ENCODE measurements at regions not wholly inside any gene's neighbourhood (a gene's known extent, or its start where the extent isn't known, plus 50 kb on each side); places are given as distances from the start of the nearest gene placed in this dataset.

- no peaks in the 10 kb centered on the region for H3K79me2 ChIP-seq (ENCODE audit: insufficient read depth)
- TF ChIP-seq EZH2phosphoT487 (IDR thresholded peaks at IDR 0.05; ENCODE audit: borderline replicate concordance, low read depth) (no peak), USF1 (IDR thresholded peaks at IDR 0.05; ENCODE audit: borderline replicate concordance, low read depth) (no peak), TAF1 (IDR thresholded peaks at IDR 0.05; ENCODE audit: borderline replicate concordance, low read depth, low read length) (no peak), CTCF (IDR thresholded peaks at IDR 0.05) (no peak), CHD2 (IDR thresholded peaks at IDR 0.05; ENCODE audit: low read length, partially characterized antibody) (no peak), GABPA (IDR thresholded peaks at IDR 0.05; ENCODE audit: low read depth) (no peak), FOXM1 (IDR thresholded peaks at IDR 0.05; ENCODE audit: low read depth) (no peak), RFX5 (IDR thresholded peaks at IDR 0.05; ENCODE audit: low read length) (no peak), MEF2A (IDR thresholded peaks at IDR 0.05; ENCODE audit: borderline replicate concordance, low read depth) (no peak), EP300 (IDR thresholded peaks at IDR 0.05; ENCODE audit: borderline replicate concordance in 1 of 2, low read depth in 1 of 2, low read length in 1 of 2) (no peak), JUND (IDR thresholded peaks at IDR 0.05) (no peak), TCF12 (IDR thresholded peaks at IDR 0.05) (no peak), GATA2 (CRISPR knock-in tag; IDR thresholded peaks at IDR 0.05) (no peak), ELF1 (IDR thresholded peaks at IDR 0.05) (no peak)
- no peak for DNase-seq
- CTCF ChIA-PET, result interaction anchor here (1.2 to 1.7 kb wide), 2 partner anchors 13 to 328 kb away, joined by 3 to 7 read pairs; no protein-coding TSS in a partner anchor
- H3K4me3 ChIP-seq (ENCODE audit: low read depth in 2 of 2, low read length in 1 of 2), result no peak overlapping the region
- H3K9ac ChIP-seq, result no peak overlapping the region
- H3F3A ChIP-seq (replicated peaks; ENCODE audit: insufficient read depth), result no peaks in the 10 kb centered on the region
- no peaks in the 10 kb centered on the region for H3K4me1 ChIP-seq (ENCODE audit: control insufficient read depth in 1 of 2, insufficient read depth in 2 of 2, low read depth in 1 of 2, low read length in 1 of 2)
- H3K36me3 ChIP-seq (replicated peaks in 1 of 2; ENCODE audit: control insufficient read depth in 1 of 2, insufficient read depth in 2 of 2, low read length in 1 of 2), result no peaks in the 10 kb centered on the region
- WGBS (ENCODE audit: low lambda C conversion rate), result 93% methylated on average over 6 of the region's 30 CpGs
- no peaks in the 10 kb centered on the region for H3K9me2 ChIP-seq
- no peak overlapping the region for H3K4me2 ChIP-seq
- no peak overlapping the region for H2AFZ ChIP-seq (ENCODE audit: low read depth)
- H3K27me3 ChIP-seq (ENCODE audit: insufficient read depth), result no peaks in the 10 kb centered on the region
- H3K9me3 ChIP-seq, result no peaks in the 10 kb centered on the region
- no peaks in the 10 kb centered on the region for H4K20me1 ChIP-seq (ENCODE audit: insufficient read depth)
- no peak overlapping the region for H3K27ac ChIP-seq (ENCODE audit: low read depth in 2 of 2, low read length in 1 of 2)
- POLR2A ChIA-PET, result no interaction called here
Observed at GRCh38 chr11:69429716-69430491, 51.6 kb upstream of the LINC01488 start.

GRCh38 chr11:69430566-69430965 lies 50.9 kb upstream of the LINC01488 start:
- Histone ChIP-seq H3K27ac (ENCODE audit: low read depth in 2 of 2, low read length in 1 of 2) (no peak overlapping the region), H3K4me1 (ENCODE audit: control insufficient read depth in 1 of 2, insufficient read depth in 2 of 2, low read depth in 1 of 2, low read length in 1 of 2) (no peaks in the 10 kb centered on the region), H3K79me2 (ENCODE audit: insufficient read depth) (no peaks in the 10 kb centered on the region), H3K4me2 (no peak overlapping the region), H3K9me2 (no peaks in the 10 kb centered on the region), H3F3A (replicated peaks; ENCODE audit: insufficient read depth) (no peaks in the 10 kb centered on the region), H3K9ac (no peak overlapping the region), H3K27me3 (ENCODE audit: insufficient read depth) (no peaks in the 10 kb centered on the region), H3K9me3 (no peaks in the 10 kb centered on the region), H3K4me3 (ENCODE audit: low read depth in 2 of 2, low read length in 1 of 2) (no peak overlapping the region), H3K36me3 (replicated peaks in 1 of 2; ENCODE audit: control insufficient read depth in 1 of 2, insufficient read depth in 2 of 2, low read length in 1 of 2) (no peaks in the 10 kb centered on the region), H4K20me1 (ENCODE audit: insufficient read depth) (no peaks in the 10 kb centered on the region), H2AFZ (ENCODE audit: low read depth) (no peak overlapping the region)
- ChIA-PET POLR2A (interaction anchor here (0.6 kb wide), 1 partner anchor 14 kb away, joined by 3 read pairs; no protein-coding TSS in a partner anchor), CTCF (interaction anchor here (0.6 to 1.7 kb wide), 3 partner anchors 12 to 329 kb away, joined by 3 to 7 read pairs (median 3); no protein-coding TSS in a partner anchor)
- DNase-seq, result no peak
- WGBS (ENCODE audit: low lambda C conversion rate), result 63% methylated on average over 1 of the region's 5 CpGs
- no peak for TF ChIP-seq MXI1 (IDR thresholded peaks at IDR 0.05; ENCODE audit: low read depth, low read length)
- TF ChIP-seq ZBTB33 (IDR thresholded peaks at IDR 0.05; ENCODE audit: borderline replicate concordance, low read depth), result no peak
- TF ChIP-seq EZH2phosphoT487 (IDR thresholded peaks at IDR 0.05; ENCODE audit: borderline replicate concordance, low read depth), result no peak
- no peak for TF ChIP-seq CTCF (IDR thresholded peaks at IDR 0.05)
- TF ChIP-seq JUND (IDR thresholded peaks at IDR 0.05), result no peak
- TF ChIP-seq ELF1 (IDR thresholded peaks at IDR 0.05), result no peak
- no peak for TF ChIP-seq GATA2 (CRISPR knock-in tag; IDR thresholded peaks at IDR 0.05)
- no peak for TF ChIP-seq SMC3 (IDR thresholded peaks at IDR 0.05; ENCODE audit: low read depth, low read length)
- no peak for TF ChIP-seq POLR2AphosphoS5 (IDR thresholded peaks at IDR 0.05; ENCODE audit: low read depth, low read length)
- TF ChIP-seq MEF2A (IDR thresholded peaks at IDR 0.05; ENCODE audit: borderline replicate concordance, low read depth), result no peak
- TF ChIP-seq NFIC (IDR thresholded peaks at IDR 0.05; ENCODE audit: borderline replicate concordance), result no peak
- TF ChIP-seq SIN3A (IDR thresholded peaks at IDR 0.05; ENCODE audit: borderline replicate concordance, low read depth, low read length), result no peak
- no peak for TF ChIP-seq EP300 (IDR thresholded peaks at IDR 0.05; ENCODE audit: borderline replicate concordance in 1 of 2, low read depth in 1 of 2, low read length in 1 of 2)
- TF ChIP-seq FOXM1 (IDR thresholded peaks at IDR 0.05; ENCODE audit: low read depth), result no peak
- TF ChIP-seq CHD2 (IDR thresholded peaks at IDR 0.05; ENCODE audit: low read length, partially characterized antibody), result no peak
